OCI-LY3 (cell line): ENCODE measurements at regions not wholly inside any gene's neighbourhood (a gene's known extent, or its start where the extent isn't known, plus 50 kb on each side); places are given as distances from the start of the nearest gene placed in this dataset.

ENCODE experiments used
- H2AFZ ChIP-seq: fragments of 200-600, 300-600 bp; shearing (Covaris generic); 2 replicates; pipeline ENCODE4 v1.6.0; 2014; ENCODE audit warnings: antibody characterized with exemption, low read depth, low read length
- H3K27ac ChIP-seq: fragments of 200-600, 300-600 bp; sonication (generic); 2 replicates; pipeline ENCODE4 v1.5.1; 2014; ENCODE audit warnings: mild to moderate bottlenecking, low read length, moderate library complexity, mixed read lengths
- H3K27me3 ChIP-seq: fragments of 200-600, 300-600 bp; sonication (generic); 2 replicates; pipeline ENCODE4 v1.6.1; 2014; ENCODE audit warnings: low read depth, low read length, mixed read lengths
- H3K36me3 ChIP-seq: fragments of 200-600, 300-600 bp; sonication (generic); replicated peaks from 2 replicates; pipeline ENCODE3; 2014; ENCODE audit warnings: low read depth, low read length, mixed read lengths
- H3K4me1 ChIP-seq: fragments of 300-600, 200-600 bp; sonication (generic); 2 replicates; pipeline ENCODE4 v1.6.1; 2014; ENCODE audit warnings: low read length, mixed read lengths
- H3K4me2 ChIP-seq: fragments of 200-600, 300-600 bp; sonication (generic); 2 replicates; pipeline ENCODE4 v1.6.1; 2014; ENCODE audit warnings: low read length, mixed read lengths
- H3K4me3 ChIP-seq: fragments of 300-600, 200-600 bp; sonication (generic); 2 replicates; pipeline ENCODE4 v1.5.1; 2014; ENCODE audit warnings: antibody characterized with exemption, mild to moderate bottlenecking, low read length, moderate library complexity
- H3K79me2 ChIP-seq: fragments of 300-600, 200-600 bp; shearing (Covaris generic); 2 replicates; pipeline ENCODE4 v1.6.1; 2014; ENCODE audit warnings: mild to moderate bottlenecking, low read length, mixed read lengths
- H3K9ac ChIP-seq: fragments of 300-600, 200-600 bp; shearing (Covaris generic); 2 replicates; pipeline ENCODE4 v1.6.0; 2014; ENCODE audit warnings: mild to moderate bottlenecking, low read length, moderate library complexity
- H3K9me3 ChIP-seq: fragments of 200-600, 300-600 bp; shearing (Covaris generic); 2 replicates; pipeline ENCODE4 v1.6.1; 2014; ENCODE audit warnings: low read length, mixed read lengths; ENCODE audit not compliant: insufficient read depth
- H4K20me1 ChIP-seq: fragments of 200-600, 300-600 bp; sonication (generic); 2 replicates; pipeline ENCODE4 v1.6.1; 2016; ENCODE audit warnings: low read length, mixed read lengths; ENCODE audit not compliant: insufficient read depth
- CTCF ChIP-seq: fragments of 200-600, 300-600 bp; sonication (generic); IDR thresholded peaks from 2 replicates; pipeline ENCODE4 v1.5.1; 2014; ENCODE audit warnings: antibody characterized with exemption, low read length, low read depth
- EZH2phosphoT487 ChIP-seq: fragments of 200-600 bp; shearing (Covaris generic); IDR thresholded peaks from 2 replicates; pipeline ENCODE4 v1.6.1; 2018; ENCODE audit warnings: antibody characterized with exemption, mixed run types, low read depth

- Histone ChIP-seq H3K9ac (no peak overlapping the region), H3K27me3 (0 out of 2 replicates have a peak, but pooled peaks cover 4% of the 10 kb centered on the region), H2AFZ (no peak overlapping the region), H3K27ac (no peak overlapping the region), H3K4me1 (no peaks in the 10 kb centered on the region), H3K4me2 (no peak overlapping the region), H3K4me3 (no peak overlapping the region), H3K36me3 (no peaks in the 10 kb centered on the region), H3K9me3 (no peaks in the 10 kb centered on the region), H3K79me2 (no peaks in the 10 kb centered on the region), H4K20me1 (no peaks in the 10 kb centered on the region)
- TF ChIP-seq CTCF: no peak
- no peak for TF ChIP-seq EZH2phosphoT487
These were observed 232.2 kb downstream of the MYCN start for GRCh38 chr2:16172324-16173175.

GRCh38 chr2:16171425-16171920, 231.1 kb downstream of the MYCN start:
- H3K27me3 ChIP-seq: 0 out of 2 replicates have a peak, but pooled peaks cover 4% of the 10 kb centered on the region
- H3K9me3 ChIP-seq: no peaks in the 10 kb centered on the region
- H3K79me2 ChIP-seq: no peaks in the 10 kb centered on the region
- no peak for TF ChIP-seq EZH2phosphoT487
- no peak for TF ChIP-seq CTCF
- no peak overlapping the region for H3K4me3 ChIP-seq
- no peak overlapping the region for H3K27ac ChIP-seq
- no peaks in the 10 kb centered on the region for H3K4me1 ChIP-seq
- H3K4me2 ChIP-seq: no peak overlapping the region
- no peak overlapping the region for H2AFZ ChIP-seq
- H3K36me3 ChIP-seq: no peaks in the 10 kb centered on the region
- no peaks in the 10 kb centered on the region for H4K20me1 ChIP-seq
- no peak overlapping the region for H3K9ac ChIP-seq

- Histone ChIP-seq H3K4me2 (no peak overlapping the region), H3K79me2 (no peaks in the 10 kb centered on the region), H3K27me3 (0 out of 2 replicates have a peak, but pooled peaks cover 4% of the 10 kb centered on the region), H3K27ac (no peak overlapping the region), H4K20me1 (no peaks in the 10 kb centered on the region), H3K9me3 (no peaks in the 10 kb centered on the region), H3K9ac (no peak overlapping the region), H3K4me1 (no peaks in the 10 kb centered on the region), H2AFZ (no peak overlapping the region), H3K36me3 (no peaks in the 10 kb centered on the region), H3K4me3 (no peak overlapping the region)
- TF ChIP-seq CTCF (no peak), EZH2phosphoT487 (no peak)
These were observed 230.5 kb downstream of the MYCN start for GRCh38 chr2:16170675-16171424.

GRCh38 chr2:16169381-16169960, 229.1 kb downstream of the MYCN start:
- Histone ChIP-seq H3K9me3 (no peaks in the 10 kb centered on the region), H3K36me3 (no peaks in the 10 kb centered on the region), H3K4me1 (no peaks in the 10 kb centered on the region), H3K27ac (no peak overlapping the region), H3K9ac (no peak overlapping the region), H3K4me3 (no peak overlapping the region), H4K20me1 (no peaks in the 10 kb centered on the region), H2AFZ (no peak overlapping the region), H3K4me2 (no peak overlapping the region), H3K79me2 (no peaks in the 10 kb centered on the region), H3K27me3 (no peaks in the 10 kb centered on the region)
- TF ChIP-seq EZH2phosphoT487 (no peak), CTCF (no peak)
